HepG2 (cell line): ENCODE measurements at regions not wholly inside any gene's neighbourhood (a gene's known extent, or its start where the extent isn't known, plus 50 kb on each side); places are given as distances from the start of the nearest gene placed in this dataset.
A peak's percentile ranks its signal among the peaks of the same experiment; 100 is the strongest.

Experiments used
- ADNP ChIP-seq: sonication (generic); formaldehyde crosslinking; IDR thresholded peaks from 2 replicates; pipeline ENCODE4 v1.4.0; 2020; ENCODE audit warnings: missing genetic modification reagents
- DNMT1 ChIP-seq: sonication (generic); formaldehyde crosslinking; IDR thresholded peaks from 2 replicates; pipeline ENCODE4 v1.5.1; 2020; ENCODE audit warnings: mild to moderate bottlenecking, missing genetic modification reagents
- HMGXB4 ChIP-seq, 2 experiments: sonication (generic) in 1 of 2; formaldehyde crosslinking in 1 of 2; IDR thresholded peaks; 2 replicates each; pipeline versions ENCODE4 v1.4.0 to v1.6.1; 2018 to 2020; ENCODE audit warnings: missing genetic modification reagents in 2 of 2, borderline replicate concordance in 1 of 2, low read depth in 1 of 2, mild to moderate bottlenecking in 1 of 2, missing biosample characterization in 1 of 2
- IRF9 ChIP-seq: sonication (generic); formaldehyde crosslinking; IDR thresholded peaks from 2 replicates; pipeline ENCODE4 v1.8.0; 2022; ENCODE audit warnings: missing genetic modification reagents, mild to moderate bottlenecking, borderline replicate concordance
- ISX ChIP-seq: sonication (generic); formaldehyde crosslinking; conservative IDR thresholded peaks from 2 replicates; pipeline ENCODE4 v1.5.0; 2020; ENCODE audit warnings: missing genetic modification reagents
- KDM5A ChIP-seq: fragments of 200-600 bp; sonication (generic); IDR thresholded peaks from 2 replicates; pipeline ENCODE4 v1.7.0; 2018; ENCODE audit warnings: antibody characterized with exemption, mild to moderate bottlenecking, low read length, borderline replicate concordance
- NCOR1 ChIP-seq: fragments of 200-600 bp; sonication (generic); IDR thresholded peaks from 2 replicates; pipeline ENCODE4 v1.7.0; 2017; ENCODE audit warnings: antibody characterized with exemption, low read length, borderline replicate concordance
- RNF219 ChIP-seq: sonication (generic); formaldehyde crosslinking; IDR thresholded peaks from 2 replicates; pipeline ENCODE4 v1.5.0; 2020; ENCODE audit warnings: mild to moderate bottlenecking, missing genetic modification reagents
- ZBTB8A ChIP-seq: sonication (generic); formaldehyde crosslinking; IDR thresholded peaks from 2 replicates; pipeline ENCODE4 v1.4.0; 2020; ENCODE audit warnings: mild to moderate bottlenecking, low read depth, missing genetic modification reagents, borderline replicate concordance
- ZEB1 ChIP-seq: IDR thresholded peaks from 2 replicates; pipeline ENCODE4 v1.6.1; 2012; ENCODE audit warnings: mild to moderate bottlenecking, low read depth, inconsistent platforms; ENCODE audit not compliant: insufficient replicate concordance
- ZFP1 ChIP-seq: IDR thresholded peaks from 2 replicates; pipeline ENCODE4 v1.6.1; 2016
- ZNF180 ChIP-seq: sonication (generic); formaldehyde crosslinking; IDR thresholded peaks from 2 replicates; pipeline ENCODE4 v1.4.0; 2020; ENCODE audit warnings: low read depth, missing genetic modification reagents, borderline replicate concordance
- ZNF354B ChIP-seq: sonication (generic); formaldehyde crosslinking; IDR thresholded peaks from 2 replicates; pipeline ENCODE4 v1.8.0; 2022; ENCODE audit warnings: mild to moderate bottlenecking, missing genetic modification reagents
- ZNF543 ChIP-seq: sonication (generic); formaldehyde crosslinking; IDR thresholded peaks from 2 replicates; pipeline ENCODE4 v1.4.0; 2020; ENCODE audit warnings: mild to moderate bottlenecking, missing genetic modification reagents
- ZNF839 ChIP-seq: sonication (generic); formaldehyde crosslinking; IDR thresholded peaks from 2 replicates; pipeline ENCODE4 v1.4.0; 2020; ENCODE audit warnings: missing genetic modification reagents, mild to moderate bottlenecking, borderline replicate concordance
- ZNF879 ChIP-seq: sonication (generic); formaldehyde crosslinking; IDR thresholded peaks from 2 replicates; pipeline ENCODE4 v1.8.1; 2023; ENCODE audit warnings: missing genetic modification reagents
- ZSCAN20 ChIP-seq: sonication (generic); formaldehyde crosslinking; IDR thresholded peaks from 2 replicates; pipeline ENCODE4 v1.4.0; 2020; ENCODE audit warnings: missing genetic modification reagents, mild to moderate bottlenecking, borderline replicate concordance
- TF ChIP-seq, protein P1 (sequence below): sonication (generic); formaldehyde crosslinking; IDR thresholded peaks from 2 replicates; pipeline ENCODE4 v1.8.1; 2023; ENCODE audit warnings: mild to moderate bottlenecking, missing genetic modification reagents, borderline replicate concordance

- no peak for TF ChIP-seq ZEB1
- no peak for TF ChIP-seq HMGXB4 (CRISPR knock-in tag; IDR thresholded peaks at IDR 0.05; ENCODE audit: borderline replicate concordance in 1 of 2, low read depth in 1 of 2)
- no peak for TF ChIP-seq RNF219 (CRISPR knock-in tag)
- no peak for TF ChIP-seq DNMT1 (CRISPR knock-in tag)
- no peak for TF ChIP-seq ZFP1 (CRISPR knock-in tag)
- peak; percentile 47; the same call in 1 of the 2 replicates for TF ChIP-seq ADNP
- peak; percentile 99; the same call in 1 of the 2 replicates for TF ChIP-seq ZNF180
- no peak for TF ChIP-seq NCOR1
- no peak for TF ChIP-seq ZNF543 (CRISPR knock-in tag)
- TF ChIP-seq ZNF839 (CRISPR knock-in tag): no peak
- TF ChIP-seq, protein P1, sequence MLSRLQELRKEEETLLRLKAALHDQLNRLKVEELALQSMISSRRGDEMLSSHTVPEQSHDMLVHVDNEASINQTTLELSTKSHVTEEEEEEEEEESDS: no peak
- no peak for TF ChIP-seq ZBTB8A (CRISPR knock-in tag)
- TF ChIP-seq ZNF354B (CRISPR knock-in tag): no peak
- TF ChIP-seq ZNF879 (CRISPR knock-in tag): no peak
- no peak for TF ChIP-seq IRF9
- 0 out of 2 replicates have a peak, but pooled peaks have one; percentile 44 for TF ChIP-seq ISX
- no peak for TF ChIP-seq KDM5A
- no peak for TF ChIP-seq ZSCAN20 (CRISPR knock-in tag)
- TF ChIP-seq, all 625 proteins: peak for 39
Measured at GRCh38 chr20:50447102-50447804, 62.9 kb upstream of the PTPN1 start (continued).
